HG02588 (cell line): ENCODE measurements at regions not wholly inside any gene's neighbourhood (a gene's known extent, or its start where the extent isn't known, plus 50 kb on each side); places are given as distances from the start of the nearest gene placed in this dataset.
A peak's percentile ranks its signal among the peaks of the same experiment; 100 is the strongest.

ENCODE experiments used
- ATAC-seq: cut with Tn5 transposase; IDR thresholded peaks from one replicate; pipeline ENCODE4 v1.9.1; 2021; ENCODE audit warnings: mild to moderate bottlenecking, moderate library complexity; ENCODE audit not compliant: unreplicated experiment

DNA sequence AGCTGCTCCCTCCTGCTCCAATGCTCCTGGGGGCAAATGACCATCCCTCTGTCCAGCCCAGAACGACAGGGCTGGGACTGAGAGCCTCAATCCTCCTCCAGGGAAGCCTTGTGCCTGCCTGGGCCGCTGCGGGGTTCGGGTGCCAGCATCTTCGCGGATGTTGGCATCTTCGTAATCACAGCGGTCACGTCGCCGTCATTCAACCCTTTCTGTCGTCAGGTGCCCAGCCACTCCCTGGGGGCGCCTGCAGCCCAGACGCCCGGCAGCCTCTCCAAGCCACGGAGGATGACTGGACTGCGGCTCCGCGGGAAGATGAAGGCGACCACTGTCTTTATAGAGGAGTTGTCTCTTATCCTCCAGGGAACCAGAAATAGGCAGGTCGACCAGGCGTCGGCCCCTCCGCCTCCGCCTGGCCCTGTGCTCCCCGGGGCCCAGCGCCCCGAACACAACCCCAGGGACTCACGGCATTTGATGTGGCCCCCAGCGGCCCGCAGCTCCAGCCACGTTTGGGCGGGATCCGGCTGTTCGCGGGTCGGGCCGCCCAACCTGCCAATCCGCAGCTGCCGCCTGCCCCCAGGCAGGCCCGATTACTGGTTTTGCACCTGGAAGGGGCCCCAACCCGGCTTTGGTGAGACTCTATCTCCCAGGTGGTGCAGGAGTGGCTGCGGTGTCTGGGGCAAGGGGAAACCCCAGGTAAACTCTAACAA is 113.9 kb downstream of the THNSL2 start:
- ATAC-seq: no peak

GRCh38 chr2:88281302-88282217 is 111.4 kb downstream of the THNSL2 start:
- no peak for ATAC-seq

GRCh38 chr2:88269836-88270235 is 99.7 kb downstream of the THNSL2 start:
- ATAC-seq: no peak

GRCh38 chr2:88265352-88266303 is 95.5 kb downstream of the THNSL2 start:
- ATAC-seq: peak; percentile 82

DNA sequence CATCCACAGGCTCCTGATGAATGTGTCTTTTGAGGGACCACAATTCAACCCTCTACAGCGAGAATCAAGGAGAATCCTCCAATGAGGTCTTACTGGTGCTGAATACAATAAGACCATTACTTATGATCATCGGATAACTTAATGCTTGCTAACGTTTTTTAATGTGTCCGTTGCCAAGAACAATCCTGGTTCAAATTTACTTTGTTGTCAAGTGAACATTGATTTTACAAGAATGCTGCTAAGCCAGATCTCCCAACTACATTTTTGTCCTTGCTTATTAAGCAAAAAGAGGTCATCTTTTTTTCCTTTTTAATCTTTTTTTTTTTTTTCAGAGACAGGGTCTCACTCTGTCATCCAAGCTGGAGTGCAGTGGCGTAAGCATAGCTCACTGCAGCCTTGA is 93.7 kb downstream of the THNSL2 start:
- ATAC-seq: no peak

DNA sequence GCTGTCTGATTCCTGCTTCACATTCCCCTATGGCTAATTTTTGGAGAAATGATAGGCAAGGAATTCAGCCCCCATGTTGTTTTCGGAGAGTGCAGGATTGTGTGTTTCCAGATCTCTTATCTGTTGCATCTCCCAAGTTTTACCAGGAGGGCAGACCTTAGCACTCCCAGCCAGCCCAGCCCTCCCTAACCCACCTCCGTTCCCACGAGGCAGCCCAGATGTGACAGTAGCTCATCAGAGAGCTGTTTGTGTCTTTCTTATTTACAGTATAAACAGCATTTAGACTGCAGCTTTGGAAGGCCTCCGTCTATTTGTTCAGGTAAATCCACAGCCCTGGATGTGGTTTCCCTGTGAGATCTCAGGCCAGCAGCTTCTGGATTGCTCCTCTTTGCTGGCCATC is 91.6 kb downstream of the THNSL2 start:
- no peak for ATAC-seq

- no peak for ATAC-seq
These were observed 88.1 kb downstream of the THNSL2 start for GRCh38 chr2:88258208-88258607.

GRCh38 chr2:88254437-88255091 is 84.4 kb downstream of the THNSL2 start:
- ATAC-seq: no peak

DNA sequence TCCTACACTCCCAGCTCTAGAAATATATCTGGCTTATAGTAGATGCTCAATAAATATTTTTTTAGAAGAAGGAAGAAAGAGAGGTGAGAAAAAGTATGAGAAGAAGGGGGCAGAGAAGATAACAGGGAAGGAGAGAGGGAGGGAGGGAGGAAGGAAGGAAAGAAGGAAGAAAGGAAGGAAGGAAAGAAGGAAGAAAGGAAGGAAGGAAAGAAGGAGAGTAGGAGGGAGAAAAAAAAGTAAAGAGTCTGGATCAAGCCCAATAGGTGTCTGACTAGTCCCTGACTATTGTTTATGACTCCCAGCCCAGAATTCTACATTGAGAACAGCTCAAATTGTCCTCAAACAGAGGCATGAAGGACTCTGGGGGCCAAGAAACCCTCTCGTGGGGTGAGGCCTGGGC is 83.9 kb downstream of the THNSL2 start:
- ATAC-seq: no peak

- ATAC-seq: no peak
These were observed 83.2 kb downstream of the THNSL2 start for GRCh38 chr2:88253375-88253774.

DNA sequence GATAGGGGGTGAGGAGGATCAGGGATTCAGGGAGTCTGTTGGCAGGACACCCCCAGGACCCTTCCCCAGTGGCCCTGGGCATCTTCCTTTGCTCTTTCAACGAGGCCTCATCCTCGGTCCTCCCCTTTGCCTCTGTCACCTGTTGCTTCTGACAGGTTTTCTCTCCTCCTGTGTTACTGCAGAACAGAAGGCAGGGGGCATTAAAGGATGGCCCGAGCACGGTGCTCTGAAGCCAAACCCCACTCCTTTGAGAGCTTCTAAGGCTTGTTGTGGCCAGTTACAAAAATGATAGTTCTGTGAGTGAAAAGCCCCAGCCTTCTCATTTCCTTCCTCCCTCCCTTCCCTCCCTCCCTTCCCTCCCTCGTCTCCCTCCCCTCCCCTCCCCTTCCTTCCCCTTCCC is 82.5 kb downstream of the THNSL2 start:
- no peak for ATAC-seq

DNA sequence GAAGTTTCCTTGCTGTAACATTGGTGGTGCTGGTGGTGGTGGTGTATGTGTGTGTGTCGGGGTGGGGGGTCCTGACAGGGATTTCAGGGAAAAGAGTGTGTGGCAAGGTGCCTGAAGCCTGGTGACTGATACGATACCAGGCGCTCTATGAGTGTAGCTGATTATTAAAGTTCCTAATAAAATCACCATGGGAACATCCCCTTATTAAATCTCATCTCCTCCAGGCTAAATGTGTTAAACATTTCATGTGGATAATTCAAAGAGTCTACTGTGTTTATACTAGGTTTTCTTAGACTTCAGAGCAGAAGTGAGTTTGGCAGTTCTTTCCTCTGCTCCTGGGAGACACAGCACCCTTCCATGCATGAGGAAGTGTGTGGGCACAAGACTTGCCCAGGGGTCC is 82.0 kb downstream of the THNSL2 start:
- no peak for ATAC-seq

- ATAC-seq: no peak
These were observed 80.3 kb downstream of the THNSL2 start for GRCh38 chr2:88250404-88250803.

GRCh38 chr2:88248280-88248828 is 78.2 kb downstream of the THNSL2 start:
- no peak for ATAC-seq

DNA sequence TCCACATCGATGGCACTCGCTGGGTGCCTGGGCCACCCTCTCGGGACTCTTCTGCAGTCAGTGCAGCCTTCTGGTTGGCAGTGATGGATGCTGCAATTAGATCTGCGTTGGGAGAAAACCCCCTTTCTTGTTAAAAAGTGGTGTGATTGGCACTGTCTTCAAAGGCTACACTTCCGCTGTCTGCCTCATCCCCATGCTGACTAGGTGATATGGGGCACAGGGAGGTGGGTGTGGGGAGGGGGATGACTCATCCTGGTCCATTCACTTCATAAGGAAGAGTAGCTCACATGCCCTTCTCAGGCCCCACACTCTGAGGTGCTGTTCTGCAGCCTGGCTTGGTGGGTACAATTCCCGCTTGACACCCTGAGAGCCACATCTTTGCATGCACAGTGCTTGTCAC is 77.4 kb downstream of the THNSL2 start:
- ATAC-seq: no peak

- no peak for ATAC-seq
These were observed 75.0 kb downstream of the THNSL2 start for GRCh38 chr2:88245109-88245508.

DNA sequence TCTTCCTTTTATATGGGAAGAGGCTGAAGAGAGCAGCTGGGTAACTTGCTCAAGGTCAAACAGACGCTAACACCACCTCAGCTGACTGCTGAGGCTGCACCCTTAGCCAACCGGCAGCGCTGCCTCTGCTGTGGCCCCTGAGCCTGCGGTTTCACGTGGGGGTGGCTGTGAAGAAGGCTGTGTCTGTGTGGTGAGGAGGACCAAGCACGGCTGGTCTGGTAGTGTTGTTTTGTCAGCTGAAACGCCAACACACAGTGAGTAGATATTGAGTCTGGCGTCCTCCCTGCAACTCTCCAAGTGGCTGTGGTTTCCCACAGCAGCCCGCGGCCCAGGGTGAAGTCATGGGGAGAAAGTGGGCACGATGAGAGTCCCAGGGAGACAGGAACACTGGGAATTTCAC is 69.6 kb downstream of the THNSL2 start:
- no peak for ATAC-seq

- ATAC-seq: no peak
These were observed 66.5 kb downstream of the THNSL2 start for GRCh38 chr2:88236666-88237065.
